GM18517 (cell line): ENCODE measurements at regions not wholly inside any gene's neighbourhood (a gene's known extent, or its start where the extent isn't known, plus 50 kb on each side); places are given as distances from the start of the nearest gene placed in this dataset.

Experiments used
- ATAC-seq: cut with Tn5 transposase; IDR thresholded peaks from one replicate; pipeline ENCODE4 v1.9.1; 2021; ENCODE audit warnings: mild to moderate bottlenecking, moderate library complexity; ENCODE audit not compliant: unreplicated experiment

DNA sequence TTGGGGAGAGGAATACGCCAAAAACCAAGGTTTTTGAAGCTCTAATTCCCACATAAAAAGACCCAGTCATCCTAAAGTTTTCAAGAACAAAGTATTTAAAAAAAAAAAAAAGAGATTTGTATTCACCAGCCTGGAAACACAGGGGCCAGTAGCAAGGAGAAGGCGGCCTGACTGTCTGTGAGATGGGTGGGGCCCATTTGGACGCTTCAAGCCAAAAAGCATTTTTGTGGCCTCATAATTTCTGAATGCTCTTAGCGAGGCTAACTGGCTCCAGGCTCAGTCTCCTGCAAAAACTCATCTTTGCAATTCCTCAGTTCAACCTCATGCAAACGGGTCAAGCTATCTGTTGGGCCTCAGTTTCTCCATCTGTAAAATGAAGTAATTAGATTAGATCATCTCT is 514.1 kb downstream of the MED13L start:
- no peak for ATAC-seq

DNA sequence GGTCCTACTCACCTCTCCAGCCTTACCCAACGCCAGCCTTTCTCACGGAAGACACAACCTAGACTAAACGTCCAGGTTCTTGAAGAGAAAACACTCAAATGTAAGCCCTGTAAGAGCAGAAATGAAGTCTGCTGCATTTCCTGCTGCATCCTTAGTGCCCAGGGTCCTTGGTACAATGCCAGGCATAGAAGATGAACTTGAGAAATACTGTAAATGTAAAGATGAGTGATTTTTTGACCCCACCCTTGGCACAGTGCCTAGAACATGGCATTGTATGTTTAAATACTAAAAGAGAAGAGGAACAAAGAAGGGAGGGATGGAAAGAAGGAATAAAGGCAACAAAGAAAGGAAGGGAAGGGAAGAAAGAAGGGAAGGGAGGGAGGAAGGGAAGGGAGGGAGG is 514.6 kb downstream of the MED13L start:
- ATAC-seq = no peak

DNA sequence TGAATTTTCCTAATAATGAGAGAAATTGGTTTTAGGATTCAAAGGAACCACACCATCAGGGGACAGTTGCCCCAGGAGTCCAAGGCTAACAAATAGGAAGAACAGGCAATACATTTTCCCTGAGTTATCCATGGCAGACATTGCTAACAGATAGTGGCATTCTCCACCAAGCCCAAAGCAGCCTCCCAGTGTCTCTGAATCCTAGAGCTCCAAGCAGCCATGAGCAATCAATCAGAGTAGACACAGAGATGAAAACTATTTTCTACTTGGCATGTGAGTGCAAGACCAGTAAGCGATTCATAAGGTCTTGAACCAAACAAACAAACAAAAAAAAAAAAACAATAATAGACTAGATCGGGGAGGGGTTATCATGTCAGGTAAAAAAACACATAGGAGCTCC is 515.7 kb downstream of the MED13L start:
- ATAC-seq = no peak

DNA sequence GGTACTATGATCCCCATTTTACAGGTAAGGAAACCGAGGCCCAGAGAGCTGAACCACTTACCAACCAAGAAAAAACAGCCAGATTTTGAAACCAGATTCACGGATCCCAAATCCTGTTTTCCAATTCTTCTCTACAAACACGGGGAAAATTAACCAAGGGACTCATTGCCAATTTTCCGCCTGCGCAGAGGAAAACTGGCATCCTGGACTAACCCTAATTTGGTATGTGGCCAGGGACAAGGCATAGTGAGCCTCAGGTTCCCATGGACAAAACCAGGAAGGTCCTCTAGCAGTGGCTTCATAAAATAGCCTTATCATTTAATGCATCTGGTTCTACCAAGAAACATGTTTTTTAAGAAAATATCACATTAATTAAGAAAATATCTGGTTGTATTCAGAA is 517.3 kb downstream of the MED13L start:
- no peak for ATAC-seq

DNA sequence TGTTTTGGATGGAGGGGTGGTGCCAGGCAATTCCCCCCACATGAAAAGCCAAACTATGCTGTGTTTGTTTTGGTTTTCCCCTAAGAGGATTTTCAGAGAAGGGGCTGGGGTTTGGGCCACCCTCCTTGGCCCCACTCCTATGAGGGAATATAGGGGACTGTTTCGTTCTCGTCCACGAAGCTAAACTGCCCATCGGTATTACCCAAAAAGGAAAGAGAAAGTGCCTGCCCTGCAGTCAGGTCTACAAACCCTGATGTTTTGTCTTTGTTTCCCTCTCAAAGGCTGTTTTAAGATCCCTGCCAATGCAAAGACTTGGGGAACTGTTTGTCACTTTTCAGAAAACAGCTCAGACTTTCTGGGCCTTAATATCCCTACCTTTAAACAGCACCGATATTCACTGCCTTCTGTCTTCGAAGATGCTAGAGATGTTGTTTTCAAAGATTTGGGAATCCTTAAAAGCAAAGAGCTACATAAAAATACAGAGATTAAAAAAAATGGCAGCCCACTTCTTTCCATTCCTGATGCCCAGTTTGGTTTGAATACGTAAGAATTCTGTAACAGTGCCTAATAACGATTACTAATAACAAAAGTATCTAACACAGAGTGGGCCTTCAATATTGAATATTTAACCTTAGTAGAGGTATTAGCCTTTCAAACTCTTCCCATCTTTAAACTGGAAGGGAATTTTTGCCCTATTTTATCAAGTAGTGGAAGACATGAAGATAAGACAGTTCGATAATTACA is 518.4 kb downstream of the MED13L start:
- no peak for ATAC-seq

DNA sequence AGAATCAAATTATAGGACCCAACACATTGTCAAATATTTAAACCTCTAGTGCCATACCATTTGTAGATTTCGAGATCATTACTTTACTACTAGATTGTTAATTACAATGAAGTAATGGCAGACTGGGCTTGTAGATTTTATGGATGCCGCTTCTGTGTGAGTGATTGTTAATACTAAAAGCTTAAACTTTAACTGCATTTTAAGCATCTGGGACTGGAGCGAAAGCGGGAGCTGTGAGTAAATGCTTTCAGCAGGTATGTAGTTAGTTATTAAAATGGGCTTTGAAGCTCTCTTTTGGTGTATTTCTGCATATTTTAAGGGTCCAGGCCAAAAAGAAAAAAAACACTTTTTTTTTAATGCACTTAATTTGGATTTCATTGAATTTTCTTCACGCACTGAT is 519.3 kb downstream of the MED13L start:
- no peak for ATAC-seq

DNA sequence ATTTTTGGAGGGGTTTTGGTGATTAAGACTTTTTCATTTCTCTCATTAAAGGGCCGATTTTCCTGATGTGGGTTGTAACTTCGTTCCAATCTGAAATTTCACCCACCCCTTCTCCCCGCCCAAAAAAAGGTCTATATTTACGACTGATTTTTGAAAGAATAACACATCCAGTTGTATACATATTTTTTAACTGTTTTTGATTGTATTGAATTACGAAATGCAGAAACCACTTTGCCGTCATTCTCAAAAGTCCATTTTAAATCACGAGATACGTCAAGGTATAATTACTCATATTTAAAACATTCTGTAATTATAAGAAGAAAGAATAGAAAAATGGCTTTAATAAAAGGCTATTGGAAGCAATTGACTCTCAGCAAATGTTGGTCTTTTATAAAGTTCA is 520.7 kb downstream of the MED13L start:
- ATAC-seq = no peak

DNA sequence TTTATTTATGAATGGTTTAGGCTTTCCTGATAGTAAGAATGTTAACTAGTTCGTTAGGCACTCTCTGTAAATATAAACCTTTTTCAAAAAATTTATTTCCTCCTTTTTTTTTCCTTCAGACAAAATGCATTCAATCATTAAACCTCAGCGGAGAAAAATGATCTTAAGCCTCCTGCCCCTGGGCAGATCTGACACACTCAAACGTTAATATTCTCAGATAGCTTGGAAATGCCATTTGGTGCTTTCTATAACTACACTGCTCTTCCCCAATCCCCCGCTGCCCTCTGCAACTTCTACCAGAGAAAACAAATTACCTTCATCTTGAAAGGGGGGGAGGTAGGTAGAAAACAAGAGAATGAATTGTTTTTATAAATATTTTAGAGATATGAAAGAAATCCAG is 521.2 kb downstream of the MED13L start:
- no peak for ATAC-seq

DNA sequence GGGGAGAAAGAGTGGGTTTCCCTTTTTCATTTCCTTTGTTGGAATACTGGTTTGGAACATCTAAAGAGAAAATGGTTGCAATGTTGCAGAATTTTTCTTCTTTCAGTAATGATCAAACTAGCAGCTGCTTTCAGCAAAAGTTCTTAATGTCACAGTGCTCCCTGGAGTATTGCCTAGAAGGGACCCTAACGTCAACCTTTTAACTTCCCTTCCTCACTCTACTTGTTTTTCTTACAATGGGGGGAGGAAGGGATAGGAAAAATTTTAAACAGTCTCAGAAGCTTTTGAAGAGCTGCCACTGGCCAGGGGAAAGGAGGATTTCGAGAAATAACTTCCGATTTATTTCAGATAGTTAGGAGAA is 521.8 kb downstream of the MED13L start:
- ATAC-seq = no peak

DNA sequence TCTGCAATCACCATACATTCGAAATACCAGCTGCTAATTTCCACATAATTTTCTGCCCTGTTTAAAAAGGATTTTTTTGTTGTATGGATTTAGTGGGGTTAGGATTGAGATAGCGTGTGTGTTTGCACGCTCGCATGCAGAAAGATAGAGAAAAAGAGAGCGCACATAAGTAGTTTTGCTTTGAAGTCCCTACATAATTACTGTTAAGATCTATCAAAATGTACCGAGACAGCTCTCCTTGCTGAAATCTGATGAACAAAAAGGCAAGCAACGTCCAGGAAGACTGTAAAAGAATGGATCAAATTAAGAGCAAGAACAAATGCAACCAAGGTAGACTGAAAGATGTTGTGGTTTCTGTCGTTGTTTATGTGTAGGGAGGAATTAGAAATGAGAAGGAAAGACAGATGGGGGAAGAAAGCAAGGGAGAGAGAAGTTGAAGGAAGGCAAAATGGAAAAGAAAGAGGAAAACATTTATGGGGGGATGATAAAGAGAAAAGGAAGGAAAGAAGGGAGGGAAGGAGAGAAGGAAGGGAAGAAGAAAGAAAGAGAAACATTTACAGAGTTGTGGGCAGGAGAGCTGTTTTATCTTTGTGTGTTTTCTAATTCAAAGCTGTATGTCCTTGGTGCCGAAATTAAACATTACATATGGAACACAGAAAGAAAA is 522.3 kb downstream of the MED13L start:
- ATAC-seq = no peak

DNA sequence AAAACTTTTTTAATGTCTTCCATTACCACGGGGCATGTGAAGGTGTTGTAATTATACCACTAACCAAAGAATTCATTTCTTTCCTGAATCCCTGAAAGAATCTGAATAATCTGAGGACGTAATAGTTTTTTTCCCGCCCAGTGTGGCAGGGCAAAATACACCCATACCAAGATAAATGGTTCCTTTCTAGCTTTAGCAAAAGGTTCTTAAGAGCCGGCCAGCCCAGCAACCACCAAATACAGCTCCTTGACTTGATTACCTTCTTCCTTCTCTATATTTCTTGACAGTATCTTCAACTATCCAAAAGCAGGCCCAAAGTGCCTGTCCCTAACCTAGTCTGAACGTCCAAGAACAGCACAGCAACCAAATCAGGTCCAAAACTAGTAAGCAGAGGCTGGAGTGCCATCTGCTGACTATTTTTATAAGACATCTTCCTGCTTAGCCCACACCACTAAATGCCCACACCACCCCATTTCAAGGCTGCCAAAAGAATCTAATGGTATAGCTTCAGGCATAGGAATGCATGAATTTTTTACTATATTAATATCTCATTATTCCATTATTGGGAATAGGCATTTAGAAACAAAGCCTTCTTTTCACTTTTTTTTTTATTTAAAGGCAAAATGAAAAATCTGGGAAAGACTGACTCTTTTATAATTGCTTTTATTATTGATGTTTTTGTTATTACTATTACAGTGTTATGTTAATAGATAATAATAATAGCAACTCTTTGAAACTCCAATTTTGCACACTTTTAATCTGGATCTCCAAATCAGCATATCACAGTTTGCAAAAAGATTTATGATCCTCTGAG is 524.4 kb downstream of the MED13L start:
- ATAC-seq = no peak

DNA sequence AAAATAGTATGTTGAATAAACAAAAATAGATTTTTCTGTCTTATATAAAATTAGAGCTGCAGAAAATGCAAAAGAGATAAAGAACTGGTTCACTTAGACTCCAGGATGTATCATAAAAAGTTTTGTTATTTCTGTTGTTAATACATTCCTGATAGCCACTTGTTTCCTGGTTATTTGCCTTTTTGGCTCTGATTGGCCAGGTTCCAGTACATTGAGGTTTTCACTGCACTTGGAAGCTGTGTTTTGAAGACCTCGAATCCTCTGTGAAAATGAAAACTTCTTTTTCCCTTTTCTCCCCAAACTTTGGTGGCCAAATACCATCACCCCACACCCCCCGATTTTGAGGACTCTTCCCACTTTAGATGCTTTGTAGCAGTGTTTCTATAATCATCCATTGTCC is 525.3 kb downstream of the MED13L start:
- ATAC-seq = no peak

DNA sequence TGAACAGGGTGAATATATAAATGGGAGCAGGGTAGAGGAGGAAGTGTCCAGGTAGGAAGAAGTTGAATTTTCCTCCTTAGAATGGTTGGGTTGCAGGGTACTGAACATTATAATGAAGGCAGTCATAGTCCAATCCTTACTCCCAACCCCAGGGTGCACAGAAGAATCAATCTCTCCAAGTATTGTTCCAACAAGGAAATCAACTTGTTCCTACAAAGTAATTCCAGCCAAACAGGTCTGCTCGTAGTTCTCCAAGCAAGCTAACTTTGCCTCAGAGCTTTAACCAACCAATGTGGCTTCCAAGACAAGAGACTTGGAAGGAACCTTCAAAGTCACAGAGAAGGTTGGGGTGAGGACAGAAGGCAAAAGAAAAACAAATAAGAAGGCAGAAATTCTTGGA is 527.2 kb downstream of the MED13L start:
- ATAC-seq = no peak

DNA sequence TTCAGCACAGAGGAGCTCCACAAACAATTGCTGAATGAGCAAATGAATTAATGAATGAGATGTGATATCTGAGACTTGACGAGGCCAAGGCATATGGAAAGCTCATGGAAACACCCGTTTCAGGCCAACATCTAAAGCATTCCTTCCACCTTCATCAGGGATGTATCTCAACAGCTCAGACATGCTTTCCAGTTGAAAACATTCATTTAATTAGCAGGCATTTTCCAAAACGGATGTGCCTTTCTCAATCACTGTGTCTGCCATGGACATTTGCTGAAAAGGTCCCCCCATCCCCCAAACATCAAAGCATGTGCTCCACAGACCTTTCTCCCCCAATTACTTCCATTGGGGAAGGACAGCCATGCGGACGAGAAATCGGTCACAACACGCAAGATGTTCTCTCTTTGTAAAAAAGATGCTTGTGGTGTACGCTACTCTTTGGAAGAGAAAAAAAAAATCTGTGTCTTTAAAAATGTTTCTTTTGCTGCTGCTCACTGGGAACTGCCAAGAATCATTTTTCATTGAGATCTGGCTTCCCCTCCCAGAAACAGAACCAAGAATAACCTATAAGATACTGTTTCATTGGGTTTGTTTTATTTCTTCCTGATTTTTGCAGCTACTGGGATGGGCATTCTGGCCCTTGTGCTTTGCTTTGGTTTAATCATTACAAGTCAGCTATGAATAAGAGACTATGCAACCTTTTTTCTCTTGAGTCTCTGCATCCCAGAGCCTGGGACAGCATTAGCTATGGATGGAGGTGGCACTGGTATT is 528.2 kb downstream of the MED13L start:
- no peak for ATAC-seq

DNA sequence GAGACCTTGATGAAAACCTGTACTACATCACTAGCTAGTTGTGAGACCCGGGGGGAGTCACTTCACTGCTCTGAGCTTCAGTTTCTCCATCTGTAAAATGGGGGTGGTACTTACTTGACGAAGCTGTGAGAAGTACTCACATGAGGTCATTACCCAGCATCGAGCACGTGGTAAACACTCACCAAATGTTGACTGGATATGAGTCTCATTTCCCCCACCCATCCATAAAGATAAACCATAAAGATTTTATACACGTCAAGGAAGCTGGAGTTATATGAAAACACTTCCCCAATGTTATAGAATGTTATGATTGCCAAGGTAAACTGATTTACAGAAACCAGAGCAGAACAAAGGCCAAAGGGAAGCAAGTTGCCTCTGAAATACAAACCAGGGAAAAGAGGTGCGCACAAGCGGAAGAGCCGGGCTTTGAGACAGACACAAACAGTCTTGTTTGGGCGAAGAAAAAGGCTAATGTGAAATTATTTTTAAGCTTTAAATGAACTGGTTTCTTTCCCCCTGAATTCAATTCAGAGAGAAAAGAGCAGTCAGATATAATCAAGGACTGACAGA is 536.8 kb downstream of the MED13L start:
- no peak for ATAC-seq

DNA sequence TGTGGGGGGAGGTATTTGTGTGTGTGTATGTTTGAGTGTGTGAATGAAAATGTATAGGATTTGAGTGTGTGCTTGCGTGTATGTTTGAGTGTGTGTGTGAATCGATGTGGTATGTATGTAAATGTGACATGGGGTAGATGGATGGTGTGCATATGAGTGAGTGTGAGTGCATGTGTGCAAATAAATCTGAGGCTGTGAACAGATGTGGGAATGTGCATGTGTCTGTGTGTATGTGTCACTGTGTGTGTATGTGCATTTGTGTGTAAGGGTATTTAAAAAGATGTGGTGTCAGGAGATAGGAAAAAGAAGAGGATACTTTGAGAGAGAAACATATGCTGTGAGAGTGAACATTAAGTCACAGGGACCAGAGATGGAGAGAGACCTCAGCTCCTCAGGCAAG is 539.6 kb downstream of the MED13L start:
- ATAC-seq = no peak

DNA sequence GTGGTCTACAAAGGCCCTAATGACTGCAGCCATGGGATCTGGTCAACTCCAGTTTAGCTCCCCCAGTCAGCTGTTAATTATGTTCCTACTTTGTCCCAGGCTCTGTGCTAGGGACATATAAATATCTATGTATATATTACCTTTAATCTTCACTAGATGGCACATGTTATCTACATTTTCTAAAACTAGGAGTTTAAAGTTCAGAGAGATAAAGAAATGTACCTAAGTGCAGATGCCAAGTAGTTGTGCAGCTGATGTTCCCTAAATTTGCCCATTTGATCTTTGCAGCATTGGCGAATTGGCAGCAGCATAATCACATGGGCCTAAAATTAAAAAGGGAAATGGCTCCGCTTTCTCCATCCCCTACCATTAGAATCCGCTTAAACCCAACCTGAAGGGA is 541.1 kb downstream of the MED13L start:
- ATAC-seq = no peak

DNA sequence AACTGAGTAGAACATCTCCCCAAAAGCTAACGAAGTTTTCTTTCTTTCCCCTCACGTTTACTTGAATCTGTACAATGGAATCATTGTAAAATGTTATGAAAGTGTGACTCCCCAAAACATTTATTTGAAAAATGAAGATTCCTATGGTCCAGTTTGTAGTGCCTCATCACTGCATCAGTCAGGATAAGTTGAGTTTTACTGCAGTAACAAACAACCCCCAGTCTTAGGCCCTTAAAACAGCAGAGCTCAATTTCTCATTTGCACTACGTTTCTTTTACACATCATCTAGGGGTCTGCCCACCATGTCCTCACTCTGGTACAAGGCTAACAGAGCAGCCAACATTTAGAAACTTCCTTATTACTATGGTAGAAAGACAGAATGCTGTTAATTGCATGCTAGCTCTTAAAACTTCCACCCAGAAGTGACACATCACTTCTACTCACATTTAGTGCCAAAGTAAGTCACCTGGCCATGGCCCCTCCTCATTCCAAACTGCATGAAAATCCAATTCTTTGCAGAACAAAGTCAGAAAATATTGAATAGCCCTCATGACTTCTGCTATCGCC is 546.4 kb downstream of the MED13L start:
- ATAC-seq = no peak

DNA sequence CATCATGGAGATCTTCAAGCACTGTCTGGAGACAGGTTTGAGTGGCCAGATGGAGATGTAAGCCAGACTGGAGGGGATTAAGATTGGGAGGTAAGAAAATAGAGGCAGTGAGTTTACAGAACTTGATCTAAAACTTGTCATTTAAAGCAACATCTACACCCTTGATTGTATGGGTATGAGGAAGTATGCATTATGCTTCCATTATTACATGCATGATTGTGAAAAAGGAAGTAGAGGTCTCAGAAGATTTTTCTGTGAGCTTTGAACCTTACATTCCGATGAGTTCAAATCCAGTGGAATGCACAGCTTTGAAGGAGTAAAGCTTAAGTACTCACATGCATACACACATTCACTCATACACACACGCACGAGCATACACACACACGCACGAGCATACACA is 550.8 kb downstream of the MED13L start:
- no peak for ATAC-seq

DNA sequence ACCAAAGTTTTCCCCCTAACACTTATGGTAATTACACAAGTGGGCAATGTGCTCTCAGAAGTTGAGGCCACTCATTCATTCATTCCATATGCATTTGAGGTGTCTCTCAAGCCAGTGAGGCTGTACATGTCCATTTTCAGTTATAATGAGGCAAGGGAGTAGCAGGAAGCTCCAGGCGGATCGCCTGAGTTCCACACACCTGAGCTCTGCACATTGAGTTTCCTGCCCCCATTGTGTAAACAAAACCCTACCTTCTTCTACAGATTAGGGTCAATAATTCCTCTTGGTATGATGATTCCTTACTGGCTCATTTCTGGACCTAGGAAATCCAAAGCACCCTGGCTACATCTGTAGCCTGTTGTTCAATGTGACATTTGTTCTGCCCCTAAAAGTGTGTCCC is 555.3 kb downstream of the MED13L start:
- ATAC-seq = no peak

DNA sequence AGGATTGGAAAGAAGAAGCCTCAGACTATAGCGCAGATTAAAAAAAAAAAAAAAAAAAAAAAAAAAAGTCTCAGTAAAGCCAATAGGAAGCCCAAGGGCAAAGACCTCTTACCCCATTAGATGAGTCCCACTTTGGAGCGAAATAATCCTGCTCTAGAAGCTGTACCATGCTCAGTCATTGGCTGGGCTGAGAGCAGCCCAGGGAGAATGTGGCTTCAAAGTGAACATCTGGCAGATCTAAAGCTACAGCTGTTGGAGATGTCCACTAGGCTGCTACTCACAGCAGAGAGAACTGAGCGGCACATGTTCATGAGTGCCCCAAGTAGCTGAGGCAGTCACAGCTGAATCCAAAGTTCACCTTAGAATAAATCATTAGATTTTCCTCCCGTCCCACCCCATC is 560.9 kb downstream of the MED13L start:
- no peak for ATAC-seq
